ENCODE measurements at regions not wholly inside any gene's neighbourhood (a gene's known extent, or its start where the extent isn't known, plus 50 kb on each side); places are given as distances from the start of the nearest gene placed in this dataset.

DNA sequence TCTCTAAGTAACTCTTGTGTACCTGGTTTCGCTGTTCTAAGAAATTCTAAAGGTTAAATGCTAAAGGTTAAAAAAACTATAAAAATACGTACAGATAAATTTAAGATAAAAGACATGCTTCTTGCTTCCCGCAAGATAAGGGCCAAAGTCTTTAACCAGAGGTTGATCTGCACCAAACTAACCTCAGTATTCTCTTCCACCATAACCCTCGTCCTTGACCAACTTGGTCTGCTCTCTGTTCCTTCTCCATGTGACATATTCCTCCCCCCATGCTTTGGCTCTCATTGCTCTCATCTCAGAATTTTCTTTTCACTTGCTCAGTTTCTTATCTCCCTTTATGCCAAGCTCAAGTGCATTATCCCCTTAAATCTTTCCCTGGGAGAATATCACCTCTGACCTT is 330.5 kb upstream of the ZFHX3 start:
- Histone ChIP-seq H3K27me3 (ENCODE audit: control insufficient read depth, insufficient read depth, low read length) (no peaks in the 10 kb centered on the region), H3K4me3 (ENCODE audit: low read depth in 2 of 2, low read length in 2 of 2) (no peak overlapping the region), H3K9me3 (ENCODE audit: control insufficient read depth, insufficient read depth, low read depth, low read length) (no peaks in the 10 kb centered on the region), H3K4me1 (ENCODE audit: control insufficient read depth, insufficient read depth, low read length) (no peaks in the 10 kb centered on the region), H3K36me3 (ENCODE audit: control insufficient read depth, insufficient read depth, low read length) (no peaks in the 10 kb centered on the region; the same call in 1 of the 2 replicates), H3K27ac (ENCODE audit: low read length) (no peak overlapping the region)
- intact Hi-C loops (cut with micrococcal nuclease; ENCODE audit: unreplicated experiment) (no loop called here), in situ Hi-C loops (cut with HindIII; ENCODE audit: low pct_unique_long_range_greater_than_20kb, low sequenced_read_pairs) (no loop called here)
- DNase-seq (ENCODE audit: low read depth, low spot score) (no peak), ATAC-seq (no peak)
- no peak for TF ChIP-seq TCF7L2 (IDR thresholded peaks at IDR 0.05; ENCODE audit: low read depth, low read length)
- no peak for TF ChIP-seq POLR2AphosphoS5 (IDR thresholded peaks at IDR 0.05; ENCODE audit: low read depth, low read length)
- no peak for TF ChIP-seq SIN3A (IDR thresholded peaks at IDR 0.05; ENCODE audit: borderline replicate concordance, insufficient read depth, low read depth, low read length)
- TF ChIP-seq, protein P1, sequence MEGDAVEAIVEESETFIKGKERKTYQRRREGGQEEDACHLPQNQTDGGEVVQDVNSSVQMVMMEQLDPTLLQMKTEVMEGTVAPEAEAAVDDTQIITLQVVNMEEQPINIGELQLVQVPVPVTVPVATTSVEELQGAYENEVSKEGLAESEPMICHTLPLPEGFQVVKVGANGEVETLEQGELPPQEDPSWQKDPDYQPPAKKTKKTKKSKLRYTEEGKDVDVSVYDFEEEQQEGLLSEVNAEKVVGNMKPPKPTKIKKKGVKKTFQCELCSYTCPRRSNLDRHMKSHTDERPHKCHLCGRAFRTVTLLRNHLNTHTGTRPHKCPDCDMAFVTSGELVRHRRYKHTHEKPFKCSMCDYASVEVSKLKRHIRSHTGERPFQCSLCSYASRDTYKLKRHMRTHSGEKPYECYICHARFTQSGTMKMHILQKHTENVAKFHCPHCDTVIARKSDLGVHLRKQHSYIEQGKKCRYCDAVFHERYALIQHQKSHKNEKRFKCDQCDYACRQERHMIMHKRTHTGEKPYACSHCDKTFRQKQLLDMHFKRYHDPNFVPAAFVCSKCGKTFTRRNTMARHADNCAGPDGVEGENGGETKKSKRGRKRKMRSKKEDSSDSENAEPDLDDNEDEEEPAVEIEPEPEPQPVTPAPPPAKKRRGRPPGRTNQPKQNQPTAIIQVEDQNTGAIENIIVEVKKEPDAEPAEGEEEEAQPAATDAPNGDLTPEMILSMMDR (IDR thresholded peaks at IDR 0.05) = no peak
- CTCF ChIA-PET = no interaction called here
- BruUV-seq (replicated peaks) = no TSS peak
- POLR2A ChIA-PET = no interaction called here

DNA sequence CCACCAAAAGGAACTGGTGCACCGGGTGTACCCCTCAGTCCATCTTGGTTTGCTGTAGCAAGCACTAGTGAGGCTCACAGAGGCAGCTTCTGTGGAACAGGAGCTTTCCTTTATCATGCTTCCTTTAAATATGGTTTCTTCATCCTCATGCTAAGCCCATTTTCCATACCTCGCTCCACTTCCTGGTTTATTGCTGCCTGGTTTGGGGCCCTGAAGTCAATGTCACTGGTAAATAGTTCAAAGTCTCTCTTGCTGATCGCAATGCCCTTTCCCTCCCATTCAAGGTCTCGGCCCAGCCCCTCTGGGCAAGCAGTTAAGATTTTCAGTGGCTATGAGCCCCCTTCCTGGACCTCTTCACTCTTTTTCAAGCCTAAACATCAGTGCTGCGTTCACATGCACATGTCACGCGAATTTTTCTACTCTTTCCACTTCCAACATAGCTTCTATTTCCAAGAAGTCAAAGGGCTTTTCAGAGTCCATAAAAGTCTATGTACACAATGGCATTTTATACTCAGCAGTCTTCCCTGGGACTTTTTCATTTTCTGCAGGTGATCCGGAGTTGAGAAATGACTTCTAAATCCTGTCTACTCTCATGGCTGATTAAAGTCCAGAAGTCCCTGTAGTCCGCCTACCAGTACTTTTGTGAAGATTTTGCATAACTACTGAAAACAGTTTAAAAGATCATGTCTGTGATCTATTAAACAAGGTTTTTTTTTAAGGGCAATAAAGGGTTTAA is 323.8 kb upstream of the ZFHX3 start:
- H3K27me3 ChIP-seq (ENCODE audit: control insufficient read depth, insufficient read depth, low read length) = no peaks in the 10 kb centered on the region; the same call in 1 of the 2 replicates
- CTCF ChIA-PET = no interaction called here
- DNase-seq (ENCODE audit: low read depth, low spot score) (no peak), ATAC-seq (no peak)
- H3K4me3 ChIP-seq (ENCODE audit: low read depth in 2 of 2, low read length in 2 of 2) = no peak overlapping the region
- no peak overlapping the region for H3K27ac ChIP-seq (ENCODE audit: low read length)
- H3K36me3 ChIP-seq (ENCODE audit: control insufficient read depth, insufficient read depth, low read length) = no peaks in the 10 kb centered on the region; the same call in 1 of the 2 replicates
- H3K4me1 ChIP-seq (ENCODE audit: control insufficient read depth, insufficient read depth, low read length) = no peaks in the 10 kb centered on the region
- TF ChIP-seq TCF7L2 (IDR thresholded peaks at IDR 0.05; ENCODE audit: low read depth, low read length) = no peak
- TF ChIP-seq, protein P1 (IDR thresholded peaks at IDR 0.05) = no peak
- TF ChIP-seq POLR2AphosphoS5 (IDR thresholded peaks at IDR 0.05; ENCODE audit: low read depth, low read length) = no peak
- TF ChIP-seq, protein P2, sequence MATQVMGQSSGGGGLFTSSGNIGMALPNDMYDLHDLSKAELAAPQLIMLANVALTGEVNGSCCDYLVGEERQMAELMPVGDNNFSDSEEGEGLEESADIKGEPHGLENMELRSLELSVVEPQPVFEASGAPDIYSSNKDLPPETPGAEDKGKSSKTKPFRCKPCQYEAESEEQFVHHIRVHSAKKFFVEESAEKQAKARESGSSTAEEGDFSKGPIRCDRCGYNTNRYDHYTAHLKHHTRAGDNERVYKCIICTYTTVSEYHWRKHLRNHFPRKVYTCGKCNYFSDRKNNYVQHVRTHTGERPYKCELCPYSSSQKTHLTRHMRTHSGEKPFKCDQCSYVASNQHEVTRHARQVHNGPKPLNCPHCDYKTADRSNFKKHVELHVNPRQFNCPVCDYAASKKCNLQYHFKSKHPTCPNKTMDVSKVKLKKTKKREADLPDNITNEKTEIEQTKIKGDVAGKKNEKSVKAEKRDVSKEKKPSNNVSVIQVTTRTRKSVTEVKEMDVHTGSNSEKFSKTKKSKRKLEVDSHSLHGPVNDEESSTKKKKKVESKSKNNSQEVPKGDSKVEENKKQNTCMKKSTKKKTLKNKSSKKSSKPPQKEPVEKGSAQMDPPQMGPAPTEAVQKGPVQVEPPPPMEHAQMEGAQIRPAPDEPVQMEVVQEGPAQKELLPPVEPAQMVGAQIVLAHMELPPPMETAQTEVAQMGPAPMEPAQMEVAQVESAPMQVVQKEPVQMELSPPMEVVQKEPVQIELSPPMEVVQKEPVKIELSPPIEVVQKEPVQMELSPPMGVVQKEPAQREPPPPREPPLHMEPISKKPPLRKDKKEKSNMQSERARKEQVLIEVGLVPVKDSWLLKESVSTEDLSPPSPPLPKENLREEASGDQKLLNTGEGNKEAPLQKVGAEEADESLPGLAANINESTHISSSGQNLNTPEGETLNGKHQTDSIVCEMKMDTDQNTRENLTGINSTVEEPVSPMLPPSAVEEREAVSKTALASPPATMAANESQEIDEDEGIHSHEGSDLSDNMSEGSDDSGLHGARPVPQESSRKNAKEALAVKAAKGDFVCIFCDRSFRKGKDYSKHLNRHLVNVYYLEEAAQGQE (IDR thresholded peaks at IDR 0.05; ENCODE audit: insufficient read depth in 1 of 2, low read depth in 2 of 2, low read length in 1 of 2) = no peak
- no peak for TF ChIP-seq SIN3A (IDR thresholded peaks at IDR 0.05; ENCODE audit: borderline replicate concordance, insufficient read depth, low read depth, low read length)
- H3K9me3 ChIP-seq (ENCODE audit: control insufficient read depth, insufficient read depth, low read depth, low read length) = no peaks in the 10 kb centered on the region
- no TSS peak for BruUV-seq (replicated peaks)
- intact Hi-C loops (cut with micrococcal nuclease; ENCODE audit: unreplicated experiment) = no loop called here
- POLR2A ChIA-PET = no interaction called here
- in situ Hi-C loops (cut with HindIII; ENCODE audit: low pct_unique_long_range_greater_than_20kb, low sequenced_read_pairs) = no loop called here

Measured in Panc1 (cell line).